Sigmoid colon (tissue), 4 donors: ENCODE measurements at regions not wholly inside any gene's neighbourhood (a gene's known extent, or its start where the extent isn't known, plus 50 kb on each side); places are given as distances from the start of the nearest gene placed in this dataset.

ENCODE experiments used
- CTCF ChIP-seq, 4 experiments: fragments of 450-650 bp in 3 of 4; fragments of 200-600 bp in 1 of 4; IDR thresholded peaks; one replicate each; pipeline ENCODE4 v1.5.1; 2016 to 2019; ENCODE audit warnings: antibody characterized with exemption in 4 of 4, mild to moderate bottlenecking in 3 of 4, moderate library complexity in 2 of 4
- EP300 ChIP-seq, 4 donors: sonication (generic); formaldehyde crosslinking; IDR thresholded peaks; one replicate each; pipeline ENCODE4 v1.6.1; 2017; ENCODE audit warnings: antibody characterized with exemption in 4 of 4
- POLR2A ChIP-seq, 2 donors: fragments of 450-650 bp; IDR thresholded peaks; one replicate each; pipeline ENCODE4 v1.6.1; 2016; ENCODE audit warnings: antibody characterized with exemption in 2 of 2, mild to moderate bottlenecking in 2 of 2, moderate library complexity in 2 of 2

- no peak for TF ChIP-seq CTCF (IDR thresholded peaks at IDR 0.05)
- no peak for TF ChIP-seq POLR2A (IDR thresholded peaks at IDR 0.05)
- no peak for TF ChIP-seq EP300 (IDR thresholded peaks at IDR 0.05)
Observed at GRCh38 chr5:27769748-27770402, 731.5 kb upstream of the CDH9 start.
